ENCODE measurements at regions not wholly inside any gene's neighbourhood (a gene's known extent, or its start where the extent isn't known, plus 50 kb on each side); places are given as distances from the start of the nearest gene placed in this dataset.

GRCh38 chr10:33041783-33042437 is 83.9 kb upstream of the ITGB1 start:
- TF ChIP-seq CTCF (IDR thresholded peaks at IDR 0.05; ENCODE audit: low read depth, low read length, missing input control) (no peak), SP1 (IDR thresholded peaks at IDR 0.05) (no peak), RAD21 (IDR thresholded peaks at IDR 0.05) (no peak), GABPA (IDR thresholded peaks at IDR 0.05 in 1 of 2, conservative IDR thresholded peaks at IDR 0.05 in 1 of 2) (no peak), EGR1 (IDR thresholded peaks at IDR 0.05; ENCODE audit: low read depth in 2 of 2) (no peak), TAF1 (conservative IDR thresholded peaks at IDR 0.05) (no peak), ATF3 (IDR thresholded peaks at IDR 0.05) (no peak), FOXA1 (IDR thresholded peaks at IDR 0.05) (no peak)
- TF ChIP-seq, protein P1, sequence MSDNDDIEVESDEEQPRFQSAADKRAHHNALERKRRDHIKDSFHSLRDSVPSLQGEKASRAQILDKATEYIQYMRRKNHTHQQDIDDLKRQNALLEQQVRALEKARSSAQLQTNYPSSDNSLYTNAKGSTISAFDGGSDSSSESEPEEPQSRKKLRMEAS (IDR thresholded peaks at IDR 0.05) = no peak
- TF ChIP-seq, protein P2, sequence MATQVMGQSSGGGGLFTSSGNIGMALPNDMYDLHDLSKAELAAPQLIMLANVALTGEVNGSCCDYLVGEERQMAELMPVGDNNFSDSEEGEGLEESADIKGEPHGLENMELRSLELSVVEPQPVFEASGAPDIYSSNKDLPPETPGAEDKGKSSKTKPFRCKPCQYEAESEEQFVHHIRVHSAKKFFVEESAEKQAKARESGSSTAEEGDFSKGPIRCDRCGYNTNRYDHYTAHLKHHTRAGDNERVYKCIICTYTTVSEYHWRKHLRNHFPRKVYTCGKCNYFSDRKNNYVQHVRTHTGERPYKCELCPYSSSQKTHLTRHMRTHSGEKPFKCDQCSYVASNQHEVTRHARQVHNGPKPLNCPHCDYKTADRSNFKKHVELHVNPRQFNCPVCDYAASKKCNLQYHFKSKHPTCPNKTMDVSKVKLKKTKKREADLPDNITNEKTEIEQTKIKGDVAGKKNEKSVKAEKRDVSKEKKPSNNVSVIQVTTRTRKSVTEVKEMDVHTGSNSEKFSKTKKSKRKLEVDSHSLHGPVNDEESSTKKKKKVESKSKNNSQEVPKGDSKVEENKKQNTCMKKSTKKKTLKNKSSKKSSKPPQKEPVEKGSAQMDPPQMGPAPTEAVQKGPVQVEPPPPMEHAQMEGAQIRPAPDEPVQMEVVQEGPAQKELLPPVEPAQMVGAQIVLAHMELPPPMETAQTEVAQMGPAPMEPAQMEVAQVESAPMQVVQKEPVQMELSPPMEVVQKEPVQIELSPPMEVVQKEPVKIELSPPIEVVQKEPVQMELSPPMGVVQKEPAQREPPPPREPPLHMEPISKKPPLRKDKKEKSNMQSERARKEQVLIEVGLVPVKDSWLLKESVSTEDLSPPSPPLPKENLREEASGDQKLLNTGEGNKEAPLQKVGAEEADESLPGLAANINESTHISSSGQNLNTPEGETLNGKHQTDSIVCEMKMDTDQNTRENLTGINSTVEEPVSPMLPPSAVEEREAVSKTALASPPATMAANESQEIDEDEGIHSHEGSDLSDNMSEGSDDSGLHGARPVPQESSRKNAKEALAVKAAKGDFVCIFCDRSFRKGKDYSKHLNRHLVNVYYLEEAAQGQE (IDR thresholded peaks at IDR 0.05) = no peak

Measured in liver (tissue), 3 donors.